ENCODE measurements at regions not wholly inside any gene's neighbourhood (a gene's known extent, or its start where the extent isn't known, plus 50 kb on each side); places are given as distances from the start of the nearest gene placed in this dataset.

- no peak for TF ChIP-seq CTCF (conservative IDR thresholded peaks at IDR 0.05 in 1 of 2, IDR thresholded peaks at IDR 0.05 in 1 of 2; ENCODE audit: extremely low read depth in 1 of 2, insufficient read depth in 1 of 2, low read depth in 1 of 2, low read length in 2 of 2)
- TF ChIP-seq EZH2 (IDR thresholded peaks at IDR 0.05; ENCODE audit: borderline replicate concordance, low read length) = no peak
Observed at GRCh38 chr15:68500363-68501258, 68.6 kb upstream of the ITGA11 start.
